Inflammatory macrophage treated with lipopolysaccharide for 4 hours (primary cell): ENCODE measurements at regions not wholly inside any gene's neighbourhood (a gene's known extent, or its start where the extent isn't known, plus 50 kb on each side); places are given as distances from the start of the nearest gene placed in this dataset.
"Not testable (repeated sequence)": the region's sequence is repeated elsewhere in the genome, so short reads cannot be mapped to it uniquely, and the experiment has no call there.

Experiments used
- DNase-seq: peaks from one replicate; pipeline ENCODE4 v3.0.0-alpha.2; 2020

DNA sequence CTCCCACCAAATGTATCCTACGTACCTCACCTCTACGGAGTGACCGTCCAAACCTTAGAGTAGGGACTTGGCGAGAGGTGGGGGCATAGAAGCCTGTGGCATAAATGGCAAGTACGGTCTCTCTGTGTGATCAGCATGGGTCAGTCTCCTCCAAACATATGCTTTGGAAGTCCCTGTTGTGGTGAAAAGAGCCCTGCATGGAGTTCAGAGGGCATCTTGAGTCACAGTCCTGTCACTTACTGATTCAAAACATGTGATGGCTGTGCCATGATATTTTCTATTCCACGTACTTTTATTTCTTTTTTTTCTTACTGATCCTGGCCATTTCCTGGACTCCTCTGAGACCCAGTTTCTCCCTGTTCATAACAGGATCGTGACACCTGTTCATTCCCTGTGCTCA lies 67.5 kb upstream of the CEP85L start:
- no peak for DNase-seq

DNA sequence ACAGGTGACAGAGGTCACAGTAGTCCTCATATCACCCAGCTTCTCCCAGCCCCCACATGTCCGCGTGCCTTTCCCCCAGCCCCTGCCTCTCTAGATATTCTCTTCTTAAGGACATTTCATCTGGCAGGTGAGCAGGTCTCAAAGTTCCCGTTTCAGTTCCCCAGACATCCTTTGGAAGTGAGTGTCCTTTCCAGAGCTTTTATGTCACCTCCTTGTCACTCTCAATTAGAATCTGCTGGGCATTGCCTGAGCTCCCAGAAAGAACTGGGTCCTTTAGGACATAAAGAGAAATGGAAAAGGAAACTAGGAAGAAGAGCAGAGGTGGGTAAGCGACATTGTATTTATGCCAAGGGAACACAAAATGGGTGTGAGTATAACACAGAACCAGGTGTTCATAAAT lies 66.9 kb upstream of the CEP85L start:
- DNase-seq: no peak

DNA sequence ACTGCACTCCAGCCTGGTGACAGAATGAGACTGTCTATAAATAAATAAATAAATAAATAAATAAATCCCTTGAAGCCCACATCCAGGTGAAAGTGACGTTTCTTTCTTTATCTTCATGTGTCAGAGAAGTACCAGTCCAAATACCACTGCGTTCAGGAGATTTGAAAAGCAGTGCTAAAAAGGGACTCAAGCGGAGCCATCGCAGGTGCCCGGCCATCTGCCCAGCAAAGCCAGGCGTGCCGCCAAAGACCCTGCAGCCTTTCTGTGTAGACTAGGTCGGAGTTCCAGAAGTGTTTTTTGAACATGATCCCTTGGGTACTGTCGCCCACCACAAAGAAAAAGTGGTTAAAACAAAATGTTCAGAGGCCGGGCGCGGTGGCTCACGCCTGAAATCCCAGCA lies 65.7 kb upstream of the CEP85L start:
- DNase-seq: no peak

DNA sequence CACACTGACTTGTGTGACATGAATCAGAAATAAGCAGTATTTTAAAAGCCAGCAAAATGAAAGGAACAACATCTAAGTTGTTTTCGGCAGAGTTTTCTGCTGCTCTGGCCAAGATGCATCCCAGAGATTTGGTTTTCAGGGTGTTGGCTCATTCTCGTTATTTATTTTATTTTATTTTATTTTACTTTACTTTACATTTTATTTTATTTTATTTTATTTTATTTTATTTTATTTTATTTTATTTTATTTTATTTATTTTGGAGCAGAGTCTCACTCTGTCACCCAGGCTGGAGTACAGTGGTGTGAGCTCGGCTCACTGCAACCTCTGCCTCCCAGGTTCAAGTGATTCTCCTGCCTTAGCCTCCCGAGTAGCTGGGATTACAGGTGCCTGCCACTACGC lies 64.5 kb upstream of the CEP85L start:
- DNase-seq: not testable (repeated sequence)

DNA sequence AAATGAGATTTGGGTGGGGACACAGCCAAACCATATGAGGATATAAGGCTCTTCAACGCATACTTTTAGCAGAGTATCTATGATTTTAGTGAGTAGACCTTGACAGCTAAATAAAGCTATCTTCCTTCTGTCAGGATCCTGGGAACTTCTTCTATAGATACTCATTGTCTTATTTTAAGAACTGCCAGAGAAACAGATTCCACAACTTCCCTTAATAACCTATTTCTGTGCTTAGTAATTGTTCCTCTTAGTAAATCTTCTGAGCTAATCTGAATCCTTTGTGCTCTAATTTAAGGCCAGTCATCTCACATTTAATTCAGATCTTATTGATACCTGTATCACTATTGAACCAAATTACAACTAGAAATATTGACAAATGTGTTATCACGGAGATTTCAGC lies 64.0 kb upstream of the CEP85L start:
- peak; percentile 32 for DNase-seq

DNA sequence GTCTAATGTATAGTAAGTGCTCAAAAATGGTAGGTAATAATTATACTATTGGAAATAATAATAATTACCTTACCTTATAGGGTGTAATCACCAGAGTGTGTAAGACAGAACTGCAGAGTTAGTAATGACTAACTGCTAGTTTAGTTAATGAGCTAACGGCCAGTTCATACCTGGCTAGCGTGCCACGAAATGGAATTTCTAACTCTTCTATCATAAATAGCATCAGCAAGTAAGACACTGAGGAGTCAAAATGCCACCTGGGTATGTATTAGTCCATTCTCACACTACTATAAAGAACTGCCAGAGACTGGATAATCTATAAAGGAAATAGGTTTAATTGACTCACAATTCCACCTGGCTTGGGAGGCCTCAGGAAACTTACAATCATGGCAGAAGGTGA lies 63.4 kb upstream of the CEP85L start:
- no peak for DNase-seq

DNA sequence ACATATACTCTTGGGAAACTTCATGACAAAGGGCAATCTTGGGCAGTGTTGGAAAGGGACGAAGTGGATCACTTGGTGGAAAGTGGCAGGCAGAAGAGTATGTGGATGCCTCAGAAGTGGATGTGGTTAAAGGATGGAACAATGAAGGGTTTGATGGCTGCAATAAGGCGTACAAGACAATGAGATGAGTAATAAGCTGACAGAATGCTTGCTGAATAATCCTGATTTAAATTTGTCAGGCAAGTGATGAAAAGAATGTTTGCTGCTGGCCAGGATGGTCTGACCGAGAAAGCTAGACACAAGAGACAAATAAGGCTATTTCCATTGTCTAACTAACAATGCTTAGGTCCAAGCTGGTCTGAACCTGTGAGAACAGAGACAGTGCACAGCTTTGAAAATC lies 61.6 kb upstream of the CEP85L start:
- DNase-seq: no peak

DNA sequence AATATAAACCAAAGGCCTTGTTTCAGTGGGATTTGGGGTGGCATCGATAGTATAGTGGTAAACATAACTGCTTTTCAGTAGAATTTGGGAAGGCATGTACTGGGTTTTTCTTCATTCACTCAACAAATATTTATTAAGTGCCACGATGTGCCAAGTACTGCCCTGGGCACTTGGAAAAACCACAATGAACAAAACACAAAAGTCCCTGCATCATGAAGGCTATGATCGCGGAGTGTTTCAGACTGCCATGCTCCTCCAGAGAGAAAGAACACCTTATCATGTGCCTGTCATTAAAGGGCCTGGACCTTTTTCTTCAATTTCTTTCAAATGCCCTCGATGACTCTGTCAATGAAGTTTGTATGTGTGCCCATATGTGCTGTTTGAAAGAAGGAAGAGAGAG lies 59.2 kb upstream of the CEP85L start:
- no peak for DNase-seq

DNA sequence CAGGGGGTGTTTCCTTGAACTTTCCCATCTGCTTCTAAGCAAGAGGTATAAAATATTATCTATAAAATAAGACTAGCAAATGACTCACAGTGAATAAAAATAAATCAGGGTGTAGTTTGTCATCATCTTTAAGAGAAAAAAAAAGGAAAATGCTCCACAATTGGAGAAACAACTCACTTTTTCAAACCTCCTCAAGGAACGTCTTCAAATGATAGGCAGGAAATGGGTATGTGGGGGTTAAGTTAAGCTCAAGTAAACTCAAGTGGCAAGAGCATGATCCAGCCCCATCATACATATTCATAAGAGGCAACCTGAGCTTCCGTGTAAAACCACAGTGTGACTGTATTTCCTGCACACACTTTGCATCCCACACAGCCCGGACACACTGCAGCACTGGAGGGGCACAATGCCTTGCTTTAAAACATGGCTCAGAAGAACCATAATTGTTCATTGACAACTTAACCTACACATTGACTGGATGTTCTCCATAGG lies 58.5 kb upstream of the CEP85L start:
- peak; percentile 21 for DNase-seq

DNA sequence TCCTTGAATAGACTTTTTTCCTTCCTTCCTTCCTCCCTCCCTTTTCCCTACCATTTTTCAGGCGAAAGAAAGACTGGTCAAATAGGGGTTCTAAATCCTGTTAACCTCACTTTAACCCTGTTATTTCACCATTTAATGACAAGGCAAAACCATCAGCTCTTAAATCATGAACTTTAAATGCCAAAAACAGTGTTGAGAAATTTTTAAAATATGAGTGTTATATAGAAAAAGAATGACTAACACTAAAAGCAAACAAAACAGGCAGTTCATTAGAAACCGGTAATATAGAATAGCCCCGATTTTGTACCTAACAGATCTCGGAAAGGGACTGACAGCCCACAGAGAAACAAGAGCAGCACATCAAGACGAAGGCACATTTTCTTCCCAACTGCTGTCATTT lies 57.4 kb upstream of the CEP85L start:
- DNase-seq: peak; percentile 68

DNA sequence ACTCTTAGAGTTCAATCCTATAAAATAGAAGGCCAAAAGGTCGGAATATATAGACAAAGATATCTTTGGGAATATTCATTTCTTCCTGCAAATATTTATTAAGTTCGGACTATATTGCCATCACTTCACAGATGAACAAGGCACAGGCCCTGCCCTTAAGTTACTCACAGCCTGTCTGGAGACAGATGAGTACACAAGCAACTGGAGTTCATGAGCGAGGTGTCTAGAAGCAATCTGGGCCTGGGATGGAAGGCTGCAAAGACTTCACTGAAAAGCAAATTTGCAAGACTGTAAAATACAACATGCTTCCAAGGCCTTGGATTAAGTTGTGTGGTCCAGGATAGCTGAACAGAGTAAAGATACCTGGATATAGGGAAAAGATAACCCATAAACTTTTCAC lies 56.7 kb upstream of the CEP85L start:
- no peak for DNase-seq

DNA sequence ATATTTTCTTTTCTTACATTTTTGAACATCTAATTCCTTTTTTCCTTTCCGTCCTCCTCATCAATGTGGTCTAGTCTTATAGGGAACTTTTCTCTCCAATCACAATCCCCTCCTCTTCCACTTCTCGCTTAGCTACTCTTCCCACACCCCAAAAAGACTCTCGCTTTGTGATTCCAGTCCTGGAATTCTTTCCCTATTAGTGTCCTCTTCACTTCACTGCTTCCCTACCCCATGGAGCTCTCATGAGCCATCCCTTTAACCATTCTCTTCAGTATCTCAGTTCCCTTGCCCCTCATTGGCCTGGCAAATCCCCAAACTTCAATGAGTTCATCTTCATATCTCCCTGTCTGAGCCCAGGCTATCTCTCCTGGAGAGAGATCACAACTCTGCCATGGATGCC lies 55.3 kb upstream of the CEP85L start:
- DNase-seq: no peak

DNA sequence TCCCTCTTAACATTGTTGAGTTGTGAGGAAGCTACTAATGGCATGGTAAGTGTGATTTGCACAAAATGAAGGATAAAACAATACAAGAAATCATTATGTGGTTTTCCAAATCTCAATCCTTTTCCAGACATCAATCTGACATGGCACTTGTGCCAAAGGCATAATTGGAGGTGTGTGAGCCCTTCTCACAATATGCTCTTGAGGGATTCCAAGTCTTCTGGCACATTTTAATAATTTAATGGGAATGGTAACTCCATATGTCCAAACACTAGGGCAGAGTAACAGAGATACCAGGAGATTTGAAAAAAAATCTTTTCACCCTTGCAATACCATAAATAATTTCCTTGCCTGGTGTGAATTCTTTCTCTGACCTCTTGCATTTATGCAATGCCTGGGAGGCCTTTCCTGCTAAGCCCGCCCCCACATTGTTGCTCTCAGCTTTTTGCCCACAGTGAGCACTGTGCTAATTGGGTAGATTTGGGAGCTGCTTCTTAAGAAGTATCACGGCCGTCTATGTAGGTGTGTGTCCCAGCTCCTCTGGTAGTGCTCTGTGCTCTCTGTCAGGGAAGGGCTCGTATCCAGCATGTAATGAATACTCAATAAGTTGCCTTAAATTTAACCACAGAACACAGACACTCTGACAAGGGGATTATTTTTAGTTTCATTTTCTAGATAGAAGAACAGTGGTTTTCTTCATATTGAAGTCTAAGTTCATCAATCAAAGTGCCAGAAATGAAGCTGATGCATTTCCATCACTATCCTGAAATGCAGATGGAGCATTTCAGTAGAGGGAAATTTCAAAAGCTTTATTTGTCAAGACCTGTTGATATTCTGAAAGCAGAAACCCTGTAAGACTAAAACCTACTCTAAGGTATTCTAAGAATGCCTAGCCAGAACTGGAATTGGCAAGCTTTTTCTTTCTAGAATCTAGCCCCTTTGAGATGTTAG lies 54.4 kb upstream of the CEP85L start:
- peak; percentile 74 for DNase-seq

DNA sequence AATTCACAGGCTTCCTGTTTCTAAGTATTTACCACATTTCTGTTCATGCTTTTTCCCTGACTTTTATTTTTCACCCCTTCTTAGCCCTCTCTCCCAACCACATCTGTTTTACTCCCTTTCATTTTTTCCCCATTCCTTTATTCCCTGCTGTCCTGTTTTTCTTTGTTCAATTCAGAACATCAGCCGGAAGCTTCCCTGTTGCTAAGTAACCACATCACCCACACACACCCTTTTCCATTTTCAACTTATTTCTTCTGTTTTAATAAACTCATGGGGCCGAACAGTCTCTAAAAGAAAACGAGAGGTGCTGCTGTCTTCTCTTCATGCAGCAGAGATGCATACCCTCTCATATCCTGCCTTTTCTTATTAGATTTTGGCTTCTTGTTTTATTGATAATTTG lies 53.5 kb upstream of the CEP85L start:
- no peak for DNase-seq

DNA sequence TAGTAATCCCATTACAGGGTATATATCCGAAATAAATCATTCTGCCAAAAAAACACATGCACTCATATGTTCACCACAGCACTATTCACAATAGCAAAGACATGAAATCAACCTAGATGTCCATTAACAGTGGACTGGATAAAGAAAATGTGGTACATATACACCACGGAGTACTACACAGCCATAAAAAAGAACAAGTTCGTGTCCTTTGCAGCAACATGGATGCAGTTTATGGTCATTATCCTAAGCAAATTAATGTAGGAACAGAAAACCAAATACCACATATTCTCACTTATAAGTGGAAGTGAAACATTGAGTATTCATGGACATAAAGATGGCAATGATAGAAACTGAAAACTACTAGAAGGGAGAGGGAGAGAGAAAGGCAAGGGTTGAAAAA lies 49.9 kb upstream of the CEP85L start:
- peak; percentile 16 for DNase-seq
